ENCODE measurements at regions not wholly inside any gene's neighbourhood (a gene's known extent, or its start where the extent isn't known, plus 50 kb on each side); places are given as distances from the start of the nearest gene placed in this dataset.
"Not testable (repeated sequence)": the region's sequence is repeated elsewhere in the genome, so short reads cannot be mapped to it uniquely, and the experiment has no call there.

- DNase-seq (ENCODE audit: low read depth): not testable (repeated sequence)
Measured at GRCh38 chr4:26209378-26209777, 111.4 kb upstream of the RBPJ start.

GRCh38 chr4:26212528-26212927 is 108.3 kb upstream of the RBPJ start:
- no peak for DNase-seq (ENCODE audit: low read depth)

GRCh38 chr4:26213317-26213716 is 107.5 kb upstream of the RBPJ start:
- no peak for DNase-seq (ENCODE audit: low read depth)

GRCh38 chr4:26214994-26215393 is 105.8 kb upstream of the RBPJ start:
- no peak for DNase-seq (ENCODE audit: low read depth)

- DNase-seq (ENCODE audit: low read depth): no peak
Measured at GRCh38 chr4:26215725-26216124, 105.1 kb upstream of the RBPJ start.

GRCh38 chr4:26217481-26217880 is 103.3 kb upstream of the RBPJ start:
- DNase-seq (ENCODE audit: low read depth): no peak

- peak; percentile 44 for DNase-seq (ENCODE audit: low read depth)
Measured at GRCh38 chr4:26217961-26218676, 102.7 kb upstream of the RBPJ start.

- DNase-seq (ENCODE audit: low read depth): no peak
Measured at GRCh38 chr4:26218677-26219605, 101.9 kb upstream of the RBPJ start.

- DNase-seq (ENCODE audit: low read depth): no peak
Measured at GRCh38 chr4:26220696-26221095, 100.1 kb upstream of the RBPJ start.

GRCh38 chr4:26223155-26223554 is 97.7 kb upstream of the RBPJ start:
- DNase-seq (ENCODE audit: low read depth): no peak

GRCh38 chr4:26226629-26227376 is 94.0 kb upstream of the RBPJ start:
- no peak for DNase-seq (ENCODE audit: low read depth)

- no peak for DNase-seq (ENCODE audit: low read depth)
Measured at GRCh38 chr4:26227601-26228229, 93.1 kb upstream of the RBPJ start.

GRCh38 chr4:26228883-26229282 is 91.9 kb upstream of the RBPJ start:
- DNase-seq (ENCODE audit: low read depth): no peak

GRCh38 chr4:26229974-26230373 is 90.8 kb upstream of the RBPJ start:
- DNase-seq (ENCODE audit: low read depth): no peak

- DNase-seq (ENCODE audit: low read depth): no peak
Measured at GRCh38 chr4:26233350-26233749, 87.5 kb upstream of the RBPJ start.

GRCh38 chr4:26235500-26235899 is 85.3 kb upstream of the RBPJ start:
- DNase-seq (ENCODE audit: low read depth): peak; percentile 63

GRCh38 chr4:26237916-26238315 is 82.9 kb upstream of the RBPJ start:
- DNase-seq (ENCODE audit: low read depth): no peak

- DNase-seq (ENCODE audit: low read depth): no peak
Measured at GRCh38 chr4:26238426-26238777, 82.4 kb upstream of the RBPJ start.

- DNase-seq (ENCODE audit: low read depth): peak; percentile 35
Measured at GRCh38 chr4:26238778-26239679, 81.8 kb upstream of the RBPJ start.

GRCh38 chr4:26239801-26240200 is 81.0 kb upstream of the RBPJ start:
- DNase-seq (ENCODE audit: low read depth): no peak

GRCh38 chr4:26241179-26241578 is 79.6 kb upstream of the RBPJ start:
- no peak for DNase-seq (ENCODE audit: low read depth)
